ENCODE measurements at regions not wholly inside any gene's neighbourhood (a gene's known extent, or its start where the extent isn't known, plus 50 kb on each side); places are given as distances from the start of the nearest gene placed in this dataset.

GRCh38 chr2:64371727-64372126 is 82.2 kb upstream of the LGALSL start:
- no peak for DNase-seq (ENCODE audit: low spot score)

- DNase-seq (ENCODE audit: low spot score) = no peak
Observed at GRCh38 chr2:64374686-64375085, 79.3 kb upstream of the LGALSL start.

GRCh38 chr2:64376926-64377325 is 77.0 kb upstream of the LGALSL start:
- DNase-seq (ENCODE audit: low spot score) = no peak

- DNase-seq (ENCODE audit: low spot score) = no peak
Observed at GRCh38 chr2:64379186-64379585, 74.8 kb upstream of the LGALSL start.

- no peak for DNase-seq (ENCODE audit: low spot score)
Observed at GRCh38 chr2:64380853-64381527, 73.0 kb upstream of the LGALSL start.

- DNase-seq (ENCODE audit: low spot score) = no peak
Observed at GRCh38 chr2:64383016-64383591, 70.9 kb upstream of the LGALSL start.

GRCh38 chr2:64383881-64384280 is 70.1 kb upstream of the LGALSL start:
- DNase-seq (ENCODE audit: low spot score) = no peak

GRCh38 chr2:64386676-64387075 is 67.3 kb upstream of the LGALSL start:
- DNase-seq (ENCODE audit: low spot score) = no peak

- no peak for DNase-seq (ENCODE audit: low spot score)
Observed at GRCh38 chr2:64390586-64390985, 63.4 kb upstream of the LGALSL start.

- no peak for DNase-seq (ENCODE audit: low spot score)
Observed at GRCh38 chr2:64391424-64391823, 62.5 kb upstream of the LGALSL start.

- no peak for DNase-seq (ENCODE audit: low spot score)
Observed at GRCh38 chr2:64391940-64392339, 62.0 kb upstream of the LGALSL start.

GRCh38 chr2:64392529-64392928 is 61.4 kb upstream of the LGALSL start:
- no peak for DNase-seq (ENCODE audit: low spot score)

GRCh38 chr2:64393383-64394010 is 60.5 kb upstream of the LGALSL start:
- no peak for DNase-seq (ENCODE audit: low spot score)

- DNase-seq (ENCODE audit: low spot score) = no peak
Observed at GRCh38 chr2:64394153-64394552, 59.8 kb upstream of the LGALSL start.

- DNase-seq (ENCODE audit: low spot score) = no peak
Observed at GRCh38 chr2:64396001-64396400, 58.0 kb upstream of the LGALSL start.

GRCh38 chr2:64396551-64396950 is 57.4 kb upstream of the LGALSL start:
- no peak for DNase-seq (ENCODE audit: low spot score)

GRCh38 chr2:64398516-64399129 is 55.3 kb upstream of the LGALSL start:
- no peak for DNase-seq (ENCODE audit: low spot score)

- no peak for DNase-seq (ENCODE audit: low spot score)
Observed at GRCh38 chr2:64399521-64399920, 54.4 kb upstream of the LGALSL start.

- DNase-seq (ENCODE audit: low spot score) = no peak
Observed at GRCh38 chr2:64400105-64400728, 53.7 kb upstream of the LGALSL start.

- DNase-seq (ENCODE audit: low spot score) = no peak
Observed at GRCh38 chr2:64400733-64401528, 53.0 kb upstream of the LGALSL start.

- DNase-seq (ENCODE audit: low spot score) = no peak
Observed at GRCh38 chr2:64401529-64401880, 52.5 kb upstream of the LGALSL start.

- no peak for DNase-seq (ENCODE audit: low spot score)
Observed at GRCh38 chr2:64402876-64403275, 51.1 kb upstream of the LGALSL start.
